ENCODE measurements at regions not wholly inside any gene's neighbourhood (a gene's known extent, or its start where the extent isn't known, plus 50 kb on each side); places are given as distances from the start of the nearest gene placed in this dataset.

DNA sequence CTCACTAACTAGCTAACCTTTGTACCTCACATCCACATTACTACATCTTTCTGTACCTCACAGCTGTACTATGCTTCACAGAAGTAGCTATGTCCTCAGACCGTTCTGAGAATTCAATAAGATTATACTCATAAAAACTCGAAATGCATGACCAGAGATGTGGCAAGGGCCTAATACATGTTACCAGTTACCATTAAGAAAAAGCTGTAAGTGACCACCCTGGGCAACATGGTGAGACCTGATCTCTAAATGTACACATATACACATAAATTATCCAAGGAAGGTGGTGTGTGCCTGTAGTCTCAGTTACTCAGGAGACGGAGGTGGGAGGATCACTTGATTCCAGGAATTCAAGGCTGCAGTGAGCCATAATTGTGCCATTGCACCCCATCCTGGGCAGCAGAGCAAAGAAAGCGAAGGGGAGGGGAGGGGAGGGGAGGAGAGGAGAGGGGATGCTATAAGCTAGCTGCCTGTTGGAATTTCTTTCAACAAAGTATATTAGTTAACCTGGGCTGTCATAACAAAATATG lies 482.6 kb upstream of the ZNF717 start:
- no peak overlapping the region for H3K27ac ChIP-seq

DNA sequence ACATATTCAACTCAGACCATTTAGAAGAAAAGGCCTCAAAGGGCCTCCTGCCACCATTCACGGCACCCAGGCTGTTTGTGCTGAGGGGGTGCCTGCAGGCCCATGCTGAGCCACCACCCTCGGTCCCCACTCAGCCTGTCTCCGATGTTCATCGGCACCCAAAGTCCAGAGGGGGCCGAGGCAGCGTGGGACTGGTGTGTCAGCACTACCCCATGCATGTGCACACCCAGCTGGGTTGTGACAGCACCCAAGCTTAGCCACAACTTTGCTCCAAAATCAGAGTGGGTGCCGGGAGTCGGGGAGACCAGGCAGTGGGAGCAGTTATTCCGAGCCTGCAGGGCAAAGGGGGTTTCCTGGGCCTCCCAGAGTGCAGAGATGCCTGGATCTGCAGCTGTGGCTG lies 508.5 kb upstream of the ZNF717 start:
- TF ChIP-seq, protein P1, sequence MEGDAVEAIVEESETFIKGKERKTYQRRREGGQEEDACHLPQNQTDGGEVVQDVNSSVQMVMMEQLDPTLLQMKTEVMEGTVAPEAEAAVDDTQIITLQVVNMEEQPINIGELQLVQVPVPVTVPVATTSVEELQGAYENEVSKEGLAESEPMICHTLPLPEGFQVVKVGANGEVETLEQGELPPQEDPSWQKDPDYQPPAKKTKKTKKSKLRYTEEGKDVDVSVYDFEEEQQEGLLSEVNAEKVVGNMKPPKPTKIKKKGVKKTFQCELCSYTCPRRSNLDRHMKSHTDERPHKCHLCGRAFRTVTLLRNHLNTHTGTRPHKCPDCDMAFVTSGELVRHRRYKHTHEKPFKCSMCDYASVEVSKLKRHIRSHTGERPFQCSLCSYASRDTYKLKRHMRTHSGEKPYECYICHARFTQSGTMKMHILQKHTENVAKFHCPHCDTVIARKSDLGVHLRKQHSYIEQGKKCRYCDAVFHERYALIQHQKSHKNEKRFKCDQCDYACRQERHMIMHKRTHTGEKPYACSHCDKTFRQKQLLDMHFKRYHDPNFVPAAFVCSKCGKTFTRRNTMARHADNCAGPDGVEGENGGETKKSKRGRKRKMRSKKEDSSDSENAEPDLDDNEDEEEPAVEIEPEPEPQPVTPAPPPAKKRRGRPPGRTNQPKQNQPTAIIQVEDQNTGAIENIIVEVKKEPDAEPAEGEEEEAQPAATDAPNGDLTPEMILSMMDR (IDR thresholded peaks at IDR 0.05): no peak
- no peak for TF ChIP-seq ZFX (IDR thresholded peaks at IDR 0.05; ENCODE audit: borderline replicate concordance)

More for the DNA sequence above, 482.6 kb upstream of the ZNF717 start:
- no peak for TF ChIP-seq ZFX (IDR thresholded peaks at IDR 0.05; ENCODE audit: borderline replicate concordance)
- TF ChIP-seq, protein P1 (IDR thresholded peaks at IDR 0.05): no peak

DNA sequence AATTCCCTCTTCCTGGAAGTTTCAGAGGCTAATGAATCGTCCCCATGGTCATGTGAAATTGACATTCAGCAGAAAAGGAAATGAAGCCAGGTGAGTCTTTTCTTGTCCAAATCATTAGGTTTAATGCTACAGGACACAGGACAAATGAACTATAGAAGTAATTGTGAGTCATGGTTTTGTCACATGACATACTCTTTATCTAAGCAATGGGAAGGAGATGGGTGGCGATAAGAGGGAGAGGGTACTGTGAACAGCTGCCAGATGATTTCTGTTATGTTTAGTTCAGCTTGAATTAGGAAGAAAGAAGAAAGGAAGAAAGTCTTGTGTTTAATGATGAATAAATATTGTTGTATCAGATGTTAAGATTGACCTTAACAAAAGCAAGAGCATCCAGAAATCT lies 515.4 kb upstream of the ZNF717 start:
- TF ChIP-seq, protein P1 (IDR thresholded peaks at IDR 0.05): no peak
- TF ChIP-seq ZFX (IDR thresholded peaks at IDR 0.05; ENCODE audit: borderline replicate concordance): no peak
- H3K27ac ChIP-seq: no peak overlapping the region

More for the DNA sequence above, 508.5 kb upstream of the ZNF717 start:
- H3K27ac ChIP-seq: no peak overlapping the region

DNA sequence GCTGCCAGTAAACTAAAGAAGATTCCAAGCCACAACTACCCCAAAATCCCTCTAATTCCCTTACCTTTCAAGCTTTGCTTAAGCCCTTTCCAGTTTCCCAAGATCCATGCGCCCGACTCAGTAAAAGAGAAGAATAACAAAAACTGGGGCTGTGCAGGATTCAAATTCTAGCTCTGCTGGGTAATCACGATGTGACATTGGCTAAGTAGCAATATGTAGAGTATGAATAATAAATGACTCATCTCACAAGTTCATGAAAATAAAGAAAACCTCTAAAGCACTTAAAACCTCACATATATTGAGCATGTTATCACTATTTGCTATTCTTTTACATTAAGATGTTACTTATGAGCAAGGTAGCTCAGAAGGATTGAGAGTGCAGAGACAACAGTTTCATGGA lies 522.2 kb upstream of the ZNF717 start:
- TF ChIP-seq ZFX (IDR thresholded peaks at IDR 0.05; ENCODE audit: borderline replicate concordance): no peak
- TF ChIP-seq, protein P1 (IDR thresholded peaks at IDR 0.05): no peak
- no peak overlapping the region for H3K27ac ChIP-seq

DNA sequence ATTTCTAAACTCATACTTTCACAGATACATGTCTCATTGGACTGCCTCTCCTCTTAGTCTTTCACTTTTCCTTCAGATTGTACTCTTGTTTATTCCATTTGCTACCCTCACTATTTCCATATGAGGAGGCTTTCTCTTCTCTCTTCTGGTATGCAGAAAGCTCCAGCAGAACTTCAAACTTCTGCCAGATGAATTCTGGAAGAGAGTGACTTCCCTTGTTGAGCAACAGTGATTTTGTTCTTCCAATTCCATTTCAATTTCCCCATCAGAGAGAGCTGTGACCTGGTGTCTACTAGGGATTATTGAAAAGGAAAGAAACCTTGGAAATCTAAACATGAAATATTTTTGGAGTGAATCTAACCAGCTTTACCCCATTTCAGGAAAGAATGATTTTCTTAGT lies 523.2 kb upstream of the ZNF717 start:
- TF ChIP-seq ZFX (IDR thresholded peaks at IDR 0.05; ENCODE audit: borderline replicate concordance): no peak
- TF ChIP-seq, protein P1 (IDR thresholded peaks at IDR 0.05): no peak
- no peak overlapping the region for H3K27ac ChIP-seq

DNA sequence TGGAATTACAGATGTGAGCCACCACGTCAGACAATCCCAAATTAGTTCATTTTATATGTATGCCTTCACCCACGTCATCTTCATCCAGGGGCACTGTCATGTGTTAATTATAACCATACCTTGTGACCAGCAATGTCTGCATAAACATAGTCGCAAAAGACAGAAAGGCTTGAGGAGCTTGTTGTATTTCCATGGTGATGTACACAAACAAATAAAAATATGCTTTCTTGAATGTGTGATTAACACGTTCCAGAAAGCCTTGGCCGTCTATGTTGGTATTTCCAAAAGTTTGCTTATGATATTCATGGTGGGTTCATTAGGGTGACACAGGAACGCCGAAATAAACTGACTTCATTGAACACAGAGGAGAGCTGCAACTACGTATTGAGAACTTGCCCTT lies 524.7 kb upstream of the ZNF717 start:
- H3K27ac ChIP-seq: no peak overlapping the region
- TF ChIP-seq, protein P1 (IDR thresholded peaks at IDR 0.05): no peak
- no peak for TF ChIP-seq ZFX (IDR thresholded peaks at IDR 0.05; ENCODE audit: borderline replicate concordance)

DNA sequence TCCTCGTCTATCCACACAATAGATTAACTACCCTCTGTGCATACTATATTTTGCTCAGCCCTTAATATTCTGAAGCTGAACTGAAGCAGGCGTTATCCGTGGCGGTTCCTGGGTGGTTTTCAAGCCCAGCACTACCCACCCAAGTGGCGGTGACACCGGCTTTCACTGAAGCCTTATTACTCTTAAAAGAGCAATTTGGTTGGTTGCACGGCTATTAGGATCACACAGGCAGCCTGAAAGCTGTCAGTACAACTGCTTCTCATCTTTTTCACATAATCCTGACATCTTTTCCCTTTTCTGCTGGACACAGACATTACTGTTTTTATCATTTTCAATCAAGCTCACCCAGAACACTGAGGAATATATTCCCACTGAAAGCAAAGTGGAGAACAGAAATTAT lies 525.3 kb upstream of the ZNF717 start:
- TF ChIP-seq, protein P1 (IDR thresholded peaks at IDR 0.05): no peak
- no peak for TF ChIP-seq ZFX (IDR thresholded peaks at IDR 0.05; ENCODE audit: borderline replicate concordance)
- no peak overlapping the region for H3K27ac ChIP-seq
